ENCODE measurements at regions not wholly inside any gene's neighbourhood (a gene's known extent, or its start where the extent isn't known, plus 50 kb on each side); places are given as distances from the start of the nearest gene placed in this dataset.

GRCh38 chr6:154582696-154583095, 72.2 kb upstream of the CNKSR3 start:
- TF ChIP-seq, protein P1, sequence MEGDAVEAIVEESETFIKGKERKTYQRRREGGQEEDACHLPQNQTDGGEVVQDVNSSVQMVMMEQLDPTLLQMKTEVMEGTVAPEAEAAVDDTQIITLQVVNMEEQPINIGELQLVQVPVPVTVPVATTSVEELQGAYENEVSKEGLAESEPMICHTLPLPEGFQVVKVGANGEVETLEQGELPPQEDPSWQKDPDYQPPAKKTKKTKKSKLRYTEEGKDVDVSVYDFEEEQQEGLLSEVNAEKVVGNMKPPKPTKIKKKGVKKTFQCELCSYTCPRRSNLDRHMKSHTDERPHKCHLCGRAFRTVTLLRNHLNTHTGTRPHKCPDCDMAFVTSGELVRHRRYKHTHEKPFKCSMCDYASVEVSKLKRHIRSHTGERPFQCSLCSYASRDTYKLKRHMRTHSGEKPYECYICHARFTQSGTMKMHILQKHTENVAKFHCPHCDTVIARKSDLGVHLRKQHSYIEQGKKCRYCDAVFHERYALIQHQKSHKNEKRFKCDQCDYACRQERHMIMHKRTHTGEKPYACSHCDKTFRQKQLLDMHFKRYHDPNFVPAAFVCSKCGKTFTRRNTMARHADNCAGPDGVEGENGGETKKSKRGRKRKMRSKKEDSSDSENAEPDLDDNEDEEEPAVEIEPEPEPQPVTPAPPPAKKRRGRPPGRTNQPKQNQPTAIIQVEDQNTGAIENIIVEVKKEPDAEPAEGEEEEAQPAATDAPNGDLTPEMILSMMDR (conservative IDR thresholded peaks at IDR 0.05; ENCODE audit: low read length): no peak
- TF ChIP-seq EZH2phosphoT487 (IDR thresholded peaks at IDR 0.05; ENCODE audit: borderline replicate concordance): no peak
